ENCODE measurements at regions not wholly inside any gene's neighbourhood (a gene's known extent, or its start where the extent isn't known, plus 50 kb on each side); places are given as distances from the start of the nearest gene placed in this dataset.

GRCh38 chr10:8278099-8278498 is 223.6 kb downstream of the GATA3 start:
- TF ChIP-seq MXI1 (IDR thresholded peaks at IDR 0.05; ENCODE audit: low read depth, low read length), result no peak
- no peak for TF ChIP-seq CREB1 (IDR thresholded peaks at IDR 0.05; ENCODE audit: low read depth)
- no peak for TF ChIP-seq ESRRA (IDR thresholded peaks at IDR 0.05; ENCODE audit: low read length)
- no peak for TF ChIP-seq HDGF (IDR thresholded peaks at IDR 0.05)
- no peak for TF ChIP-seq NFYA (IDR thresholded peaks at IDR 0.05; ENCODE audit: borderline replicate concordance, low read depth, low read length)
- TF ChIP-seq CTCF (IDR thresholded peaks at IDR 0.05 in 2 of 3, conservative IDR thresholded peaks at IDR 0.05 in 1 of 3; ENCODE audit: control insufficient read depth in 2 of 3, extremely low read depth in 1 of 3, insufficient read depth in 1 of 3, low read depth in 3 of 3, low read length in 3 of 3), result no peak
- TF ChIP-seq MAX (IDR thresholded peaks at IDR 0.05; ENCODE audit: low read depth, low read length), result no peak
- TF ChIP-seq POLR2AphosphoS5 (IDR thresholded peaks at IDR 0.05; ENCODE audit: low read length), result no peak
- no peak for TF ChIP-seq SIN3A (IDR thresholded peaks at IDR 0.05; ENCODE audit: low read depth, low read length)
- TF ChIP-seq ZBTB33 (IDR thresholded peaks at IDR 0.05), result no peak
- no peak for TF ChIP-seq REST (IDR thresholded peaks at IDR 0.05; ENCODE audit: low read depth, low read length)
- no peak for TF ChIP-seq KDM1A (IDR thresholded peaks at IDR 0.05; ENCODE audit: borderline replicate concordance)
- no peak for TF ChIP-seq EP300 (IDR thresholded peaks at IDR 0.05; ENCODE audit: borderline replicate concordance in 1 of 2, control insufficient read depth in 1 of 2, low read depth in 2 of 2, low read length in 2 of 2)
